Globus pallidus (tissue), 1 donor: ENCODE measurements at regions not wholly inside any gene's neighbourhood (a gene's known extent, or its start where the extent isn't known, plus 50 kb on each side); places are given as distances from the start of the nearest gene placed in this dataset.

ENCODE experiments used
- DNase-seq: peaks from one replicate; pipeline ENCODE4 v3.0.0-alpha.2; 2015; ENCODE audit warnings: low spot score

GRCh38 chr2:195408811-195409210 is 248.2 kb upstream of the SLC39A10 start:
- no peak for DNase-seq

GRCh38 chr2:195408196-195408595 is 248.8 kb upstream of the SLC39A10 start:
- DNase-seq, result no peak

GRCh38 chr2:195407783-195408182 is 249.2 kb upstream of the SLC39A10 start:
- no peak for DNase-seq

GRCh38 chr2:195406886-195407603 is 250.0 kb upstream of the SLC39A10 start:
- no peak for DNase-seq

- no peak for DNase-seq
These were observed 252.4 kb upstream of the SLC39A10 start for GRCh38 chr2:195404651-195405050.

GRCh38 chr2:195396479-195396878 is 260.5 kb upstream of the SLC39A10 start:
- no peak for DNase-seq

GRCh38 chr2:195395362-195395761 is 261.7 kb upstream of the SLC39A10 start:
- no peak for DNase-seq

- DNase-seq, result no peak
These were observed 264.3 kb upstream of the SLC39A10 start for GRCh38 chr2:195392446-195393336.

GRCh38 chr2:195390686-195391321 is 266.2 kb upstream of the SLC39A10 start:
- peak; percentile 82 for DNase-seq

- no peak for DNase-seq
These were observed 269.0 kb upstream of the SLC39A10 start for GRCh38 chr2:195388028-195388427.

GRCh38 chr2:195382186-195382585 is 274.8 kb upstream of the SLC39A10 start:
- no peak for DNase-seq

GRCh38 chr2:195370167-195370943 is 286.7 kb upstream of the SLC39A10 start:
- DNase-seq, result no peak

- no peak for DNase-seq
These were observed 287.8 kb upstream of the SLC39A10 start for GRCh38 chr2:195369218-195369587.

- DNase-seq, result no peak
These were observed 288.5 kb upstream of the SLC39A10 start for GRCh38 chr2:195368249-195369217.

GRCh38 chr2:195367809-195368208 is 289.2 kb upstream of the SLC39A10 start:
- DNase-seq, result no peak

- DNase-seq, result no peak
These were observed 292.7 kb upstream of the SLC39A10 start for GRCh38 chr2:195364015-195364965.

GRCh38 chr2:195363496-195363895 is 293.5 kb upstream of the SLC39A10 start:
- no peak for DNase-seq

- DNase-seq, result no peak
These were observed 296.8 kb upstream of the SLC39A10 start for GRCh38 chr2:195360242-195360641.

- no peak for DNase-seq
These were observed 297.8 kb upstream of the SLC39A10 start for GRCh38 chr2:195359043-195359735.
